ENCODE measurements at regions not wholly inside any gene's neighbourhood (a gene's known extent, or its start where the extent isn't known, plus 50 kb on each side); places are given as distances from the start of the nearest gene placed in this dataset.

- Histone ChIP-seq H3K27ac (no peak overlapping the region), H3K36me3 (no peaks in the 10 kb centered on the region), H3K9me3 (no peaks in the 10 kb centered on the region), H3K4me3 (no peak overlapping the region), H3K4me1 (no peaks in the 10 kb centered on the region), H3K27me3 (no peaks in the 10 kb centered on the region)
- intact Hi-C loops (cut with DNase I; ENCODE audit: low total_unique reads): no loop called here
- no peak for DNase-seq
- no peak for TF ChIP-seq CTCF (IDR thresholded peaks at IDR 0.05)
- TF ChIP-seq POLR2A (IDR thresholded peaks at IDR 0.05): no peak
These were observed 70.2 kb upstream of the NEIL3 start for GRCh38 chr4:177239477-177239876.

- TF ChIP-seq CTCF (IDR thresholded peaks at IDR 0.05): no peak
- no peak for TF ChIP-seq POLR2A (IDR thresholded peaks at IDR 0.05)
- DNase-seq: no peak
- no peaks in the 10 kb centered on the region for H3K4me1 ChIP-seq
- no peaks in the 10 kb centered on the region for H3K27me3 ChIP-seq
- no peaks in the 10 kb centered on the region for H3K36me3 ChIP-seq
- no peaks in the 10 kb centered on the region for H3K9me3 ChIP-seq
- H3K27ac ChIP-seq: no peak overlapping the region
- intact Hi-C loops (cut with DNase I; ENCODE audit: low total_unique reads): no loop called here
- no peak overlapping the region for H3K4me3 ChIP-seq
These were observed 69.8 kb upstream of the NEIL3 start for GRCh38 chr4:177239878-177240277.

- H3K36me3 ChIP-seq: no peaks in the 10 kb centered on the region
- intact Hi-C loops (cut with DNase I; ENCODE audit: low total_unique reads): no loop called here
- H3K4me3 ChIP-seq: no peak overlapping the region
- H3K9me3 ChIP-seq: no peaks in the 10 kb centered on the region
- no peaks in the 10 kb centered on the region for H3K4me1 ChIP-seq
- no peak overlapping the region for H3K27ac ChIP-seq
- no peak for DNase-seq
- no peak for TF ChIP-seq CTCF (IDR thresholded peaks at IDR 0.05)
- TF ChIP-seq POLR2A (IDR thresholded peaks at IDR 0.05): no peak
- H3K27me3 ChIP-seq: no peaks in the 10 kb centered on the region
These were observed 66.9 kb upstream of the NEIL3 start for GRCh38 chr4:177242651-177243286.

GRCh38 chr4:177246641-177247584 lies 62.8 kb upstream of the NEIL3 start:
- H3K27me3 ChIP-seq: no peaks in the 10 kb centered on the region
- no peaks in the 10 kb centered on the region for H3K36me3 ChIP-seq
- H3K4me1 ChIP-seq: no peaks in the 10 kb centered on the region
- intact Hi-C loops (cut with DNase I; ENCODE audit: low total_unique reads): no loop called here
- H3K27ac ChIP-seq: no peak overlapping the region
- DNase-seq: no peak
- H3K9me3 ChIP-seq: no peaks in the 10 kb centered on the region
- no peak overlapping the region for H3K4me3 ChIP-seq
- TF ChIP-seq CTCF (IDR thresholded peaks at IDR 0.05): no peak
- no peak for TF ChIP-seq POLR2A (IDR thresholded peaks at IDR 0.05)

- H3K27me3 ChIP-seq: no peaks in the 10 kb centered on the region
- intact Hi-C loops (cut with DNase I; ENCODE audit: low total_unique reads): no loop called here
- H3K36me3 ChIP-seq: no peaks in the 10 kb centered on the region
- no peak for TF ChIP-seq POLR2A (IDR thresholded peaks at IDR 0.05)
- peak; percentile 35 to 56 (median 46) for TF ChIP-seq CTCF (IDR thresholded peaks at IDR 0.05)
- DNase-seq: peak in 1 of 2 donors; percentile 32
- no peak overlapping the region for H3K4me3 ChIP-seq
- H3K4me1 ChIP-seq: no peaks in the 10 kb centered on the region
- H3K9me3 ChIP-seq: no peaks in the 10 kb centered on the region
- H3K27ac ChIP-seq: no peak overlapping the region
These were observed 59.5 kb upstream of the NEIL3 start for GRCh38 chr4:177250056-177250696.

All from uterus (tissue), 3 donors.